Muscle of arm (tissue), 1 donor: ENCODE measurements at regions not wholly inside any gene's neighbourhood (a gene's known extent, or its start where the extent isn't known, plus 50 kb on each side); places are given as distances from the start of the nearest gene placed in this dataset.

ENCODE experiments used
- DNase-seq: peaks from one replicate; pipeline ENCODE4 v3.0.0-alpha.2; 2013

- no peak for DNase-seq
Observed at GRCh38 chr1:235027076-235027861, 101.4 kb downstream of the TOMM20 start.

- DNase-seq = no peak
Observed at GRCh38 chr1:235025422-235025984, 103.1 kb downstream of the TOMM20 start.

- peak; percentile 48 for DNase-seq
Observed at GRCh38 chr1:235024711-235025421, 103.8 kb downstream of the TOMM20 start.

- no peak for DNase-seq
Observed at GRCh38 chr1:235023711-235024439, 104.8 kb downstream of the TOMM20 start.

- no peak for DNase-seq
Observed at GRCh38 chr1:235022981-235023710, 105.5 kb downstream of the TOMM20 start.

GRCh38 chr1:235022341-235022980, 106.2 kb downstream of the TOMM20 start:
- DNase-seq = no peak

GRCh38 chr1:235021815-235022214, 106.8 kb downstream of the TOMM20 start:
- DNase-seq = no peak

- no peak for DNase-seq
Observed at GRCh38 chr1:235021321-235021720, 107.3 kb downstream of the TOMM20 start.

- no peak for DNase-seq
Observed at GRCh38 chr1:235019961-235020360, 108.7 kb downstream of the TOMM20 start.

GRCh38 chr1:235019471-235019870, 109.2 kb downstream of the TOMM20 start:
- DNase-seq = no peak

- no peak for DNase-seq
Observed at GRCh38 chr1:235018720-235019444, 109.8 kb downstream of the TOMM20 start.

GRCh38 chr1:235018161-235018560, 110.5 kb downstream of the TOMM20 start:
- DNase-seq = no peak

GRCh38 chr1:235017719-235018118, 110.9 kb downstream of the TOMM20 start:
- no peak for DNase-seq

- DNase-seq = no peak
Observed at GRCh38 chr1:235017191-235017590, 111.4 kb downstream of the TOMM20 start.

- DNase-seq = no peak
Observed at GRCh38 chr1:235015291-235015985, 113.2 kb downstream of the TOMM20 start.

- no peak for DNase-seq
Observed at GRCh38 chr1:235014756-235015155, 113.9 kb downstream of the TOMM20 start.

- no peak for DNase-seq
Observed at GRCh38 chr1:235013512-235013911, 115.1 kb downstream of the TOMM20 start.

GRCh38 chr1:235012436-235013210, 116.0 kb downstream of the TOMM20 start:
- DNase-seq = no peak
